ENCODE measurements at regions not wholly inside any gene's neighbourhood (a gene's known extent, or its start where the extent isn't known, plus 50 kb on each side); places are given as distances from the start of the nearest gene placed in this dataset.

DNA sequence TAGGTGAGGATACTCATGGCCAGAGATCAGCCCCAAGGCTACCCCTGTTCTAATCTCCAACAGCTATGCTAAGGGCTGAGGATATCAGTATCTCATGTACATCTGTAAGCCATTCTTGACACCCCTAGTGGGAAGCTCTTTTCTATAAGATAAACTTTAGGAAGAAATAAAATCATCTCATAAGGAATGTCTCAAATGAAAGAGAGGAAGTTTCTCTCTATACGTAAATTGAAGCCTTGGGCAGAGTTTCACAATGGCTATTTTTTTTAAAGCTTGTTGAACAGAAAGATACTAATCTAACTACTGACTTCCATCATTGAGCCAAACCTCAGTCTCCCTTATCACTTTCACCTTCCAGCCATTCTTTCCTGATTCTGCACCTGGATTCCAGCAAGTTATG, 405.7 kb downstream of the PRR16 start:
- TF ChIP-seq, protein P1, sequence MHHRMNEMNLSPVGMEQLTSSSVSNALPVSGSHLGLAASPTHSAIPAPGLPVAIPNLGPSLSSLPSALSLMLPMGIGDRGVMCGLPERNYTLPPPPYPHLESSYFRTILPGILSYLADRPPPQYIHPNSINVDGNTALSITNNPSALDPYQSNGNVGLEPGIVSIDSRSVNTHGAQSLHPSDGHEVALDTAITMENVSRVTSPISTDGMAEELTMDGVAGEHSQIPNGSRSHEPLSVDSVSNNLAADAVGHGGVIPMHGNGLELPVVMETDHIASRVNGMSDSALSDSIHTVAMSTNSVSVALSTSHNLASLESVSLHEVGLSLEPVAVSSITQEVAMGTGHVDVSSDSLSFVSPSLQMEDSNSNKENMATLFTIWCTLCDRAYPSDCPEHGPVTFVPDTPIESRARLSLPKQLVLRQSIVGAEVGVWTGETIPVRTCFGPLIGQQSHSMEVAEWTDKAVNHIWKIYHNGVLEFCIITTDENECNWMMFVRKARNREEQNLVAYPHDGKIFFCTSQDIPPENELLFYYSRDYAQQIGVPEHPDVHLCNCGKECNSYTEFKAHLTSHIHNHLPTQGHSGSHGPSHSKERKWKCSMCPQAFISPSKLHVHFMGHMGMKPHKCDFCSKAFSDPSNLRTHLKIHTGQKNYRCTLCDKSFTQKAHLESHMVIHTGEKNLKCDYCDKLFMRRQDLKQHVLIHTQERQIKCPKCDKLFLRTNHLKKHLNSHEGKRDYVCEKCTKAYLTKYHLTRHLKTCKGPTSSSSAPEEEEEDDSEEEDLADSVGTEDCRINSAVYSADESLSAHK (CRISPR knock-in tag; IDR thresholded peaks at IDR 0.05; ENCODE audit: borderline replicate concordance): no peak
- TF ChIP-seq, protein P2, sequence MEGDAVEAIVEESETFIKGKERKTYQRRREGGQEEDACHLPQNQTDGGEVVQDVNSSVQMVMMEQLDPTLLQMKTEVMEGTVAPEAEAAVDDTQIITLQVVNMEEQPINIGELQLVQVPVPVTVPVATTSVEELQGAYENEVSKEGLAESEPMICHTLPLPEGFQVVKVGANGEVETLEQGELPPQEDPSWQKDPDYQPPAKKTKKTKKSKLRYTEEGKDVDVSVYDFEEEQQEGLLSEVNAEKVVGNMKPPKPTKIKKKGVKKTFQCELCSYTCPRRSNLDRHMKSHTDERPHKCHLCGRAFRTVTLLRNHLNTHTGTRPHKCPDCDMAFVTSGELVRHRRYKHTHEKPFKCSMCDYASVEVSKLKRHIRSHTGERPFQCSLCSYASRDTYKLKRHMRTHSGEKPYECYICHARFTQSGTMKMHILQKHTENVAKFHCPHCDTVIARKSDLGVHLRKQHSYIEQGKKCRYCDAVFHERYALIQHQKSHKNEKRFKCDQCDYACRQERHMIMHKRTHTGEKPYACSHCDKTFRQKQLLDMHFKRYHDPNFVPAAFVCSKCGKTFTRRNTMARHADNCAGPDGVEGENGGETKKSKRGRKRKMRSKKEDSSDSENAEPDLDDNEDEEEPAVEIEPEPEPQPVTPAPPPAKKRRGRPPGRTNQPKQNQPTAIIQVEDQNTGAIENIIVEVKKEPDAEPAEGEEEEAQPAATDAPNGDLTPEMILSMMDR (CRISPR knock-in tag; IDR thresholded peaks at IDR 0.05): no peak
